H1 (cell line): ENCODE measurements at regions not wholly inside any gene's neighbourhood (a gene's known extent, or its start where the extent isn't known, plus 50 kb on each side); places are given as distances from the start of the nearest gene placed in this dataset.

Experiments used
- CEBPB ChIP-seq: IDR thresholded peaks from 2 replicates; pipeline ENCODE4 v1.6.1; 2012; ENCODE audit warnings: low read depth, low read length
- KDM1A ChIP-seq: fragments of 200-600, 300-600 bp; sonication (generic); IDR thresholded peaks from 2 replicates; pipeline ENCODE4 v1.7.1; 2016; ENCODE audit warnings: mild to moderate bottlenecking, low read length, borderline replicate concordance
- POLR2A ChIP-seq, 2 experiments: IDR thresholded peaks; 1 replicate in 1 of 2; 2 replicates in 1 of 2; pipeline ENCODE4 v1.6.1; 2011; ENCODE audit warnings: low read depth in 2 of 2, low read length in 2 of 2, mild to moderate bottlenecking in 2 of 2; ENCODE audit errors: control extremely low read depth in 1 of 2
- SIN3A ChIP-seq, 2 experiments: IDR thresholded peaks in 1 of 2; conservative IDR thresholded peaks in 1 of 2; 2 replicates each; pipeline ENCODE4 v1.6.1; 2011 to 2012; ENCODE audit warnings: low read length in 2 of 2, improper control_type of control experiment in 1 of 2, low read depth in 1 of 2, mild to moderate bottlenecking in 1 of 2
- SP1 ChIP-seq: IDR thresholded peaks from 2 replicates; pipeline ENCODE4 v1.6.1; 2011; ENCODE audit warnings: low read depth, low read length

DNA sequence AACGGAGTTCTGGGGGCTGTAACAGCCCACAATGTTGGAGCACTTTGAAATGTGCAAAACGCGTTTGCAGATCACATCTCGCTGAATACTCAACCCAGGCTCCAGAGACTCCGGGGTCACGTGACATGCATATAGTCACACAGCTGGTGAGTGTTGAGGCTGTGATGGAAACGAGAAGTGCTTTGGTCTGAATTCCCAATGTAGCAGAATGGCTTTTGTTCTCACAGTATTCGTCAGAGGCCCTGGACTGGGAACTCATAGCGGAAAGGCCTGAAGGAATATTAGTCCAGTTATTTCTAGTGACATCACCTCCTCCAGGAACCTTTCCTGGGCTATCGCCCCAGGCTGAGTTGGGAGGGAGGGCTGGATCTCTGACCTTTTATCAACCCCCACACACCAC lies 95.8 kb upstream of the CRHR1 start:
- TF ChIP-seq CEBPB (no peak), KDM1A (no peak), POLR2A (IDR thresholded peaks at IDR 0.05; ENCODE audit: control extremely low read depth in 1 of 2, low read depth in 2 of 2, low read length in 2 of 2) (no peak), SIN3A (conservative IDR thresholded peaks at IDR 0.05 in 1 of 2, IDR thresholded peaks at IDR 0.05 in 1 of 2; ENCODE audit: low read depth in 1 of 2, low read length in 2 of 2) (no peak), SP1 (no peak)
